Endothelial cell of umbilical vein (primary cell): ENCODE measurements at regions not wholly inside any gene's neighbourhood (a gene's known extent, or its start where the extent isn't known, plus 50 kb on each side); places are given as distances from the start of the nearest gene placed in this dataset.

Experiments
- BruUV-seq: library from RNA; stranded (reverse); fragments of 400-500 nt; replicated peaks from 2 replicates; lab custom pipeline; 2021; lab: Mats Ljungman, UMichigan
- CTCF ChIA-PET: fragments of 300-600, 350-600 bp; sonication (Branson Sonifier 250); formaldehyde crosslinking; loops from one replicate; lab custom pipeline; 2021; ENCODE audit warnings: antibody characterized with exemption, inconsistent platforms; lab: Charles Lee
- POLR2A ChIA-PET: fragments of 300-600, 350-600 bp; sonication (Branson Sonifier 250); formaldehyde crosslinking; loops from one replicate; lab custom pipeline; 2021; ENCODE audit warnings: antibody characterized with exemption, inconsistent platforms; lab: Charles Lee
- DNase-seq: peaks from one replicate; pipeline ENCODE4 v3.0.0-alpha.2; 2011; ENCODE audit warnings: low read depth, low spot score
- FAIRE-seq: peaks from 2 replicates; lab custom pipeline; 2011; peaks lifted over from hg19 to GRCh38; lab: Jason Lieb, UNC
- H2AFZ ChIP-seq: 2 replicates; pipeline ENCODE4 v1.6.0; 2012; ENCODE audit warnings: low read depth, low read length, control low read depth, inconsistent platforms
- H3K27ac ChIP-seq: 2 replicates; pipeline ENCODE4 v1.5.1; 2011; ENCODE audit warnings: low read depth, mild to moderate bottlenecking, control low read depth, low read length, moderate library complexity; ENCODE audit not compliant: insufficient read depth
- H3K27me3 ChIP-seq, 2 experiments: 2 replicates each; pipeline versions ENCODE4 v1.6.0 to v1.6.1; 2011; ENCODE audit warnings: low read length in 2 of 2, mixed read lengths in 1 of 2; ENCODE audit not compliant: control insufficient read depth in 2 of 2, insufficient read depth in 2 of 2
- H3K36me3 ChIP-seq, 2 experiments: 2 replicates in 1 of 2; 3 replicates in 1 of 2; pipeline ENCODE4 v1.5.1; 2011; ENCODE audit warnings: low read length in 2 of 2, mild to moderate bottlenecking in 1 of 2, moderate library complexity in 1 of 2; ENCODE audit not compliant: control insufficient read depth in 2 of 2, insufficient read depth in 2 of 2; ENCODE audit errors: extremely low read depth in 1 of 2
- H3K4me1 ChIP-seq: 3 replicates; pipeline ENCODE4 v1.5.1; 2011; ENCODE audit warnings: mild to moderate bottlenecking, low read length; ENCODE audit not compliant: control insufficient read depth, insufficient read depth; ENCODE audit errors: extremely low read depth
- H3K4me2 ChIP-seq: 2 replicates; pipeline ENCODE4 v1.6.1; 2011; ENCODE audit warnings: low read length, control low read depth, mixed read lengths; ENCODE audit not compliant: insufficient read depth
- H3K4me3 ChIP-seq, 3 experiments: fragments of 200-600 bp in 1 of 3; sonication (generic), shearing (Covaris generic) in 1 of 3; replicated peaks in 1 of 3; 2 replicates each; pipeline ENCODE4 v1.5.1; 2011 to 2016; ENCODE audit warnings: control low read depth in 3 of 3, low read length in 3 of 3, mild to moderate bottlenecking in 2 of 3, inconsistent platforms in 1 of 3, low read depth in 1 of 3, moderate library complexity in 1 of 3; ENCODE audit not compliant: insufficient read depth in 1 of 3
- H3K79me2 ChIP-seq: 2 replicates; pipeline ENCODE4 v1.6.0; 2012; ENCODE audit warnings: low read length, inconsistent platforms; ENCODE audit not compliant: control insufficient read depth, insufficient read depth
- H3K9ac ChIP-seq: replicated peaks from 2 replicates; pipeline ENCODE3; 2011; ENCODE audit warnings: low read length, control low read depth; ENCODE audit not compliant: insufficient read depth; ENCODE audit errors: extremely low read depth
- H3K9me1 ChIP-seq: replicated peaks from 3 replicates; pipeline ENCODE4 v1.6.0; 2011; ENCODE audit warnings: mild to moderate bottlenecking, low read length; ENCODE audit not compliant: control insufficient read depth, insufficient read depth; ENCODE audit errors: extremely low read depth
- H3K9me3 ChIP-seq: replicated peaks from 2 replicates; pipeline ENCODE4 v1.5.1; 2012; ENCODE audit warnings: low read length, inconsistent platforms; ENCODE audit not compliant: control insufficient read depth, insufficient read depth
- H4K20me1 ChIP-seq: replicated peaks from 2 replicates; pipeline ENCODE3; 2011; ENCODE audit warnings: mild to moderate bottlenecking, low read length; ENCODE audit not compliant: control insufficient read depth, insufficient read depth; ENCODE audit errors: extremely low read depth
- CTCF ChIP-seq, 2 donors: IDR thresholded peaks; 1 replicate in 1 of 2; 2 replicates in 1 of 2; pipeline ENCODE4 v1.5.1; 2011; ENCODE audit warnings: low read length in 2 of 2, mild to moderate bottlenecking in 2 of 2, moderate library complexity in 2 of 2, control low read depth in 1 of 2, inconsistent platforms in 1 of 2, low read depth in 1 of 2; ENCODE audit not compliant: insufficient read depth in 1 of 2; ENCODE audit errors: extremely low read depth in 1 of 2
- EZH2 ChIP-seq: IDR thresholded peaks from 2 replicates; pipeline ENCODE4 v1.6.1; 2012; ENCODE audit warnings: borderline replicate concordance, low read depth, mild to moderate bottlenecking, moderate library complexity, low read length, inconsistent platforms; ENCODE audit not compliant: severe bottlenecking
- FOS ChIP-seq: IDR thresholded peaks from 2 replicates; pipeline ENCODE4 v1.6.1; 2011; ENCODE audit warnings: mild to moderate bottlenecking, low read length, moderate library complexity, borderline replicate concordance; ENCODE audit not compliant: insufficient read depth
- GATA2 ChIP-seq: IDR thresholded peaks from 2 replicates; pipeline ENCODE4 v1.7.0; 2011; ENCODE audit warnings: low read depth, mild to moderate bottlenecking, moderate library complexity, mixed read lengths, low read length; ENCODE audit not compliant: insufficient read length, insufficient read depth
- JUN ChIP-seq: IDR thresholded peaks from 2 replicates; pipeline ENCODE4 v1.6.1; 2011; ENCODE audit warnings: borderline replicate concordance, low read depth; ENCODE audit not compliant: insufficient read length, insufficient read depth
- MAX ChIP-seq: IDR thresholded peaks from 2 replicates; pipeline ENCODE4 v1.6.1; 2011; ENCODE audit not compliant: insufficient read depth, insufficient read length
- MYC ChIP-seq: IDR thresholded peaks from one replicate; pipeline ENCODE4 v1.6.1; 2011; ENCODE audit warnings: mild to moderate bottlenecking, low read depth, low read length
- POLR2A ChIP-seq: IDR thresholded peaks from 2 replicates; pipeline ENCODE4 v1.6.1; 2012; ENCODE audit warnings: low read depth, mild to moderate bottlenecking, control low read depth, low read length
- POLR2AphosphoS5 ChIP-seq: IDR thresholded peaks from 2 replicates; pipeline ENCODE4 v1.6.1; 2012; ENCODE audit warnings: low read depth, mild to moderate bottlenecking, control low read depth, low read length, moderate library complexity; ENCODE audit not compliant: insufficient read depth
- dilution Hi-C: fragments of 300-500 bp; cut with MboI; formaldehyde crosslinking; loops from one replicate; pipeline ENCODE4 v1.15.0; 2019; ENCODE audit warnings: low sequenced_read_pairs; ENCODE audit not compliant: extremely low pct_ligation_motif_present
- intact Hi-C: fragments of 100-400 bp; cut with micrococcal nuclease; formaldehyde crosslinking; loops from one replicate; pipeline ENCODE4 v1.10.0; 2022

- ChIA-PET POLR2A (no interaction called here), CTCF (interaction anchor here (0.8 to 1.1 kb wide), 2 partner anchors 20 to 24 kb away, joined by 3 to 5 read pairs; no protein-coding TSS in a partner anchor)
- TF ChIP-seq EZH2 = no peak
- TF ChIP-seq FOS = no peak
- no peak for TF ChIP-seq GATA2
- no peak for TF ChIP-seq POLR2A
- TF ChIP-seq MAX = no peak
- TF ChIP-seq MYC = no peak
- no peak for TF ChIP-seq CTCF (IDR thresholded peaks at IDR 0.05; ENCODE audit: extremely low read depth in 1 of 2, insufficient read depth in 1 of 2, low read depth in 1 of 2, low read length in 2 of 2)
- no peak for TF ChIP-seq JUN
- TF ChIP-seq POLR2AphosphoS5 = no peak
Observed at GRCh38 chr2:41420219-41420618, 627.6 kb upstream of the PKDCC start.

More at GRCh38 chr2:41420219-41420618, 627.6 kb upstream of the PKDCC start:
- Histone ChIP-seq H3K9me1 (no peaks in the 10 kb centered on the region), H2AFZ (no peak overlapping the region), H3K4me3 (no peak overlapping the region), H3K36me3 (no peaks in the 10 kb centered on the region), H3K4me1 (no peaks in the 10 kb centered on the region), H3K27ac (no peak overlapping the region), H3K9ac (no peak overlapping the region), H3K27me3 (no peaks in the 10 kb centered on the region), H3K9me3 (no peaks in the 10 kb centered on the region), H4K20me1 (no peaks in the 10 kb centered on the region), H3K4me2 (no peak overlapping the region), H3K79me2 (no peaks in the 10 kb centered on the region)
- no TSS peak for BruUV-seq
- no peak for FAIRE-seq
- dilution Hi-C loops = no loop called here
- intact Hi-C loops = no loop called here
- DNase-seq = no peak
